Gastrocnemius medialis (tissue), 4 donors: ENCODE measurements at regions not wholly inside any gene's neighbourhood (a gene's known extent, or its start where the extent isn't known, plus 50 kb on each side); places are given as distances from the start of the nearest gene placed in this dataset.

Experiments
- CTCF ChIP-seq, 5 experiments: fragments of 450-650 bp in 3 of 5; fragments of 200-600 bp in 2 of 5; sonication (generic) in 2 of 5; IDR thresholded peaks in 4 of 5; conservative IDR thresholded peaks in 1 of 5; 1 replicate in 4 of 5; 2 replicates in 1 of 5; pipeline ENCODE4 v1.5.1; 2016 to 2019; ENCODE audit warnings: antibody characterized with exemption in 5 of 5, mild to moderate bottlenecking in 3 of 5, moderate library complexity in 3 of 5
- POLR2A ChIP-seq, 2 donors: fragments of 450-650 bp; IDR thresholded peaks; one replicate each; pipeline ENCODE4 v1.6.1; 2017; ENCODE audit warnings: antibody characterized with exemption in 2 of 2, mild to moderate bottlenecking in 2 of 2, moderate library complexity in 2 of 2

GRCh38 chr5:91302305-91302704, 80.8 kb downstream of the ARRDC3 start:
- no peak for TF ChIP-seq POLR2A (IDR thresholded peaks at IDR 0.05)
- no peak for TF ChIP-seq CTCF (IDR thresholded peaks at IDR 0.05 in 4 of 5, conservative IDR thresholded peaks at IDR 0.05 in 1 of 5)
